NT2/D1 (cell line): ENCODE measurements at regions not wholly inside any gene's neighbourhood (a gene's known extent, or its start where the extent isn't known, plus 50 kb on each side); places are given as distances from the start of the nearest gene placed in this dataset.

Experiments used
- SUZ12 ChIP-seq: IDR thresholded peaks from 2 replicates; pipeline ENCODE4 v1.6.1; 2011; ENCODE audit not compliant: insufficient read length, insufficient read depth; ENCODE audit errors: extremely low read depth
- YY1 ChIP-seq: IDR thresholded peaks from 2 replicates; pipeline ENCODE4 v1.6.1; 2011; ENCODE audit not compliant: insufficient read length, insufficient read depth

- TF ChIP-seq SUZ12, result no peak
- no peak for TF ChIP-seq YY1
Measured at GRCh38 chr7:136131304-136131630, 154.1 kb upstream of the MTPN start.
